ENCODE measurements at regions not wholly inside any gene's neighbourhood (a gene's known extent, or its start where the extent isn't known, plus 50 kb on each side); places are given as distances from the start of the nearest gene placed in this dataset.
A peak's percentile ranks its signal among the peaks of the same experiment; 100 is the strongest.

GRCh38 chr21:35968564-35968963 is 91.8 kb downstream of the SETD4 start:
- Mint-ChIP-seq H3K27ac (ENCODE audit: low read depth, unreplicated experiment) (no peak overlapping the region), H3K27me3 (ENCODE audit: insufficient read depth, unreplicated experiment) (peaks cover 25% of the 10 kb centered on the region), H3K4me1 (ENCODE audit: insufficient read depth, unreplicated experiment) (no peaks in the 10 kb centered on the region), H3K9me3 (ENCODE audit: unreplicated experiment) (no peaks in the 10 kb centered on the region), H3K36me3 (ENCODE audit: insufficient read depth, unreplicated experiment) (peaks cover 7% of the 10 kb centered on the region), H3K4me3 (ENCODE audit: unreplicated experiment) (no peak overlapping the region)
- TF ChIP-seq CTCF (IDR thresholded peaks at IDR 0.05; ENCODE audit: unreplicated experiment): no peak
- POLR2A ChIA-PET: interaction anchor here (0.5 kb wide), 1 partner anchor 92 kb away, joined by 3 read pairs; no protein-coding TSS in a partner anchor
- DNase-seq (ENCODE audit: unreplicated experiment): no peak
- no TSS peak for BruUV-seq (replicated peaks)
- intact Hi-C loops (cut with micrococcal nuclease): loop anchor here (10.0 kb wide), 1 partner anchor 444 kb away; no protein-coding TSS in a partner anchor
- CTCF ChIA-PET: no interaction called here

DNA sequence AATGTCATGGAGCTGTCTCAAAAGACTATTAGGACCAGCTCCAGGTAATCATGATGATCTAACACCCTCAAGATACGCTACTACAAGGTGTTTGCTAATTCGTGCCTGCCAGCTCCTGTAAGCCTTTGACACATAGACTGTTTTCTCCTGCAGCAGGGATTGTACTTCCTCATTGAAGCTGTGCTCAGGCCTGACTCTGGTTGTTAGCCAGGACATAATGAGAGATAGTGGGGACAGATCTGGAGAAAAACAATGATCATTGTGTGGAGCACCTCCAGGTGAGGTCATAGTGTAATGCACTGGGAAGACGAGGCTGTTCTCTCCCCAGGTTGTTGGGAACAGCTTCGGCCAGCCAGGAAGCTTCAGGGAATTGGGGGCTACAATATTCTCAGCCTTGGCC is 94.6 kb downstream of the SETD4 start:
- intact Hi-C loops (cut with micrococcal nuclease): loop anchor here (10.0 kb wide), 1 partner anchor 441 kb away; no protein-coding TSS in a partner anchor
- BruUV-seq (replicated peaks): no TSS peak
- POLR2A ChIA-PET: interaction anchor here (0.7 kb wide), 1 partner anchor 211 kb away, joined by 3 read pairs; no protein-coding TSS in a partner anchor
- H3K36me3 Mint-ChIP-seq (ENCODE audit: insufficient read depth, unreplicated experiment): peaks cover under 1% of the 10 kb centered on the region
- H3K9me3 Mint-ChIP-seq (ENCODE audit: unreplicated experiment): no peaks in the 10 kb centered on the region
- DNase-seq (ENCODE audit: unreplicated experiment): no peak
- H3K4me3 Mint-ChIP-seq (ENCODE audit: unreplicated experiment): no peak overlapping the region
- no peak for TF ChIP-seq CTCF (IDR thresholded peaks at IDR 0.05; ENCODE audit: unreplicated experiment)
- H3K4me1 Mint-ChIP-seq (ENCODE audit: insufficient read depth, unreplicated experiment): no peaks in the 10 kb centered on the region
- H3K27ac Mint-ChIP-seq (ENCODE audit: low read depth, unreplicated experiment): no peak overlapping the region
- CTCF ChIA-PET: no interaction called here
- peaks cover 27% of the 10 kb centered on the region for H3K27me3 Mint-ChIP-seq (ENCODE audit: insufficient read depth, unreplicated experiment)

DNA sequence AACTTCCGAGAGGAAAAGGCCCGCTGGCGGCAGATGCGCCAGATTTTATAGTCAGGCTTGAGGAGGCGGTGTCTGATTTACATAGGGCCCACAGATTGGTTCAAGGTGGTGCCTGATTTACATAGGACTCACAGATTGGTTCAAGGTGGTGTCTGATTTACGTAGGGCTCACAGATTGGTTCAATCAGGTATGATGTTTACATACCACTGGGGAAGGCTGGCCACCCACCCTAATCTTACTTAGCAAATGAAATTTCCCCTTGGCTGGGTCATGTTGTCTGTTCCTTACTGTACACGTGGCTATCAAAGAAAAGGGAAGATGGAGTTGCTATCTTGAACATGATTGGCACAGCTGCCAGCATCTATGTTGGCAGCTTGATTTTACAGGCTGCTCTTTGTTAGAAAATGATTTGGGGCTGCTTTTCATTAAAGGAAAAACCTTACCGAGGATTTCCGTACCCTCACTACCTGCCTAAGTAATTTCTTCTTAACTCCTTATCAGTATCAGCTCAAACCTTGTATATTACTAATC is 96.3 kb downstream of the SETD4 start:
- ChIA-PET POLR2A (interaction anchor here (0.9 kb wide), 1 partner anchor 10 kb away, joined by 3 read pairs; no protein-coding TSS in a partner anchor), CTCF (no interaction called here)
- Mint-ChIP-seq H3K36me3 (ENCODE audit: insufficient read depth, unreplicated experiment) (no peaks in the 10 kb centered on the region), H3K4me3 (ENCODE audit: unreplicated experiment) (no peak overlapping the region), H3K9me3 (ENCODE audit: unreplicated experiment) (no peaks in the 10 kb centered on the region), H3K27me3 (ENCODE audit: insufficient read depth, unreplicated experiment) (peaks cover 27% of the 10 kb centered on the region), H3K27ac (ENCODE audit: low read depth, unreplicated experiment) (no peak overlapping the region), H3K4me1 (ENCODE audit: insufficient read depth, unreplicated experiment) (no peaks in the 10 kb centered on the region)
- no peak for TF ChIP-seq CTCF (IDR thresholded peaks at IDR 0.05; ENCODE audit: unreplicated experiment)
- no TSS peak for BruUV-seq (replicated peaks)
- DNase-seq (ENCODE audit: unreplicated experiment): peak; percentile 23
- intact Hi-C loops (cut with micrococcal nuclease): loop anchor here (10.0 kb wide), 1 partner anchor 439 kb away; no protein-coding TSS in a partner anchor

DNA sequence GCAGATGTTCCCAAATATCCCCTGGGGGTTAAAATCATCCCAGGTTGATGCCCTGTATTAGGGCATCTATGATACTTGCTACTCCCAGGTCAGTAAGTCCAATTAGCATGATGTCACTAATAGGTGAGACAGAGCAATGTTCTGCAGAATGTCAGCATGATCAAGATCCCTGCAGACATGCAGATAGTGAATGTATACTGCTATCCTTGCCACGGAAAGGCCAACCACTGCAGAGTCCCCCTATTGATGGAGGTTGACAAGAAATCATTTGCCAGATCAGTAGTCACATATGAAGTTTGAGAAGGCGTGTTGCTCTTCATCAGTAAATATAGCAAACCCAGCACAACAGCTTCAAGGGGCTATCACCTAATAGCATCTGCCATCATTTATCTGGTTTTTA is 97.4 kb downstream of the SETD4 start:
- POLR2A ChIA-PET: no interaction called here
- no peak for DNase-seq (ENCODE audit: unreplicated experiment)
- no peaks in the 10 kb centered on the region for H3K9me3 Mint-ChIP-seq (ENCODE audit: unreplicated experiment)
- TF ChIP-seq CTCF (IDR thresholded peaks at IDR 0.05; ENCODE audit: unreplicated experiment): no peak
- H3K27me3 Mint-ChIP-seq (ENCODE audit: insufficient read depth, unreplicated experiment): peaks cover 27% of the 10 kb centered on the region
- intact Hi-C loops (cut with micrococcal nuclease): loop anchor here (10.0 kb wide), 1 partner anchor 438 kb away; no protein-coding TSS in a partner anchor
- H3K4me3 Mint-ChIP-seq (ENCODE audit: unreplicated experiment): no peak overlapping the region
- CTCF ChIA-PET: no interaction called here
- BruUV-seq (replicated peaks): no TSS peak
- H3K4me1 Mint-ChIP-seq (ENCODE audit: insufficient read depth, unreplicated experiment): no peaks in the 10 kb centered on the region
- no peaks in the 10 kb centered on the region for H3K36me3 Mint-ChIP-seq (ENCODE audit: insufficient read depth, unreplicated experiment)
- no peak overlapping the region for H3K27ac Mint-ChIP-seq (ENCODE audit: low read depth, unreplicated experiment)

Data from MCF 10A (cell line).